ENCODE measurements at regions not wholly inside any gene's neighbourhood (a gene's known extent, or its start where the extent isn't known, plus 50 kb on each side); places are given as distances from the start of the nearest gene placed in this dataset.

DNA sequence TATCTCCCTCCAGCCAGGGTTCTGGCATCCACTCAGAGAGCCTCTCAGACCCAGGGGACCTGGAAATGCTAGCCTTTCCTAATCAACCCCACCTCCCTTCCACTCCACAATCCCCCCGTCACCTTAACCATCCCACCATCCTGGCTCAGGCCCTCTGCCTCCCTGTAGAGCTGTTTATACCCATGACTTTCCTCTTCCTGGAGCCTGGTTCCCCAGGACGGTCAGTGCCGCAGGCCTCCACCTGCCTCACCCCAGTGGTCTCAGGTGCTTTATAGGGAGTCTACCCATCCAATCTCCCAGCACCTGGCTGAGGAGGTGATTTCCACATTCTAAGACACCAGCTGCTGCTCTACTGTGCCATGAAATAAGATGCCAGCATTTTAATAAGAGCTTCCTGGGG is 1159.5 kb downstream of the TBC1D22A start:
- Histone ChIP-seq H3K27ac (replicated peaks) (no peak overlapping the region), H3K4me3 (replicated peaks; ENCODE audit: insufficient read depth, low read length) (no peak overlapping the region), H3K27me3 (ENCODE audit: insufficient read depth, poor library complexity, severe bottlenecking) (no peaks in the 10 kb centered on the region)
- no peak for DNase-seq (ENCODE audit: low read depth in 1 of 2, low spot score in 1 of 2)
- TF ChIP-seq GABPA (IDR thresholded peaks at IDR 0.05; ENCODE audit: low read depth) (no peak), SPI1 (IDR thresholded peaks at IDR 0.05; ENCODE audit: borderline replicate concordance, low read depth) (no peak), POLR2AphosphoS5 (IDR thresholded peaks at IDR 0.05; ENCODE audit: low read depth) (no peak)
- TF ChIP-seq, protein P1, sequence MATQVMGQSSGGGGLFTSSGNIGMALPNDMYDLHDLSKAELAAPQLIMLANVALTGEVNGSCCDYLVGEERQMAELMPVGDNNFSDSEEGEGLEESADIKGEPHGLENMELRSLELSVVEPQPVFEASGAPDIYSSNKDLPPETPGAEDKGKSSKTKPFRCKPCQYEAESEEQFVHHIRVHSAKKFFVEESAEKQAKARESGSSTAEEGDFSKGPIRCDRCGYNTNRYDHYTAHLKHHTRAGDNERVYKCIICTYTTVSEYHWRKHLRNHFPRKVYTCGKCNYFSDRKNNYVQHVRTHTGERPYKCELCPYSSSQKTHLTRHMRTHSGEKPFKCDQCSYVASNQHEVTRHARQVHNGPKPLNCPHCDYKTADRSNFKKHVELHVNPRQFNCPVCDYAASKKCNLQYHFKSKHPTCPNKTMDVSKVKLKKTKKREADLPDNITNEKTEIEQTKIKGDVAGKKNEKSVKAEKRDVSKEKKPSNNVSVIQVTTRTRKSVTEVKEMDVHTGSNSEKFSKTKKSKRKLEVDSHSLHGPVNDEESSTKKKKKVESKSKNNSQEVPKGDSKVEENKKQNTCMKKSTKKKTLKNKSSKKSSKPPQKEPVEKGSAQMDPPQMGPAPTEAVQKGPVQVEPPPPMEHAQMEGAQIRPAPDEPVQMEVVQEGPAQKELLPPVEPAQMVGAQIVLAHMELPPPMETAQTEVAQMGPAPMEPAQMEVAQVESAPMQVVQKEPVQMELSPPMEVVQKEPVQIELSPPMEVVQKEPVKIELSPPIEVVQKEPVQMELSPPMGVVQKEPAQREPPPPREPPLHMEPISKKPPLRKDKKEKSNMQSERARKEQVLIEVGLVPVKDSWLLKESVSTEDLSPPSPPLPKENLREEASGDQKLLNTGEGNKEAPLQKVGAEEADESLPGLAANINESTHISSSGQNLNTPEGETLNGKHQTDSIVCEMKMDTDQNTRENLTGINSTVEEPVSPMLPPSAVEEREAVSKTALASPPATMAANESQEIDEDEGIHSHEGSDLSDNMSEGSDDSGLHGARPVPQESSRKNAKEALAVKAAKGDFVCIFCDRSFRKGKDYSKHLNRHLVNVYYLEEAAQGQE (IDR thresholded peaks at IDR 0.05; ENCODE audit: insufficient replicate concordance, low read depth) = no peak
- TF ChIP-seq, protein P2, sequence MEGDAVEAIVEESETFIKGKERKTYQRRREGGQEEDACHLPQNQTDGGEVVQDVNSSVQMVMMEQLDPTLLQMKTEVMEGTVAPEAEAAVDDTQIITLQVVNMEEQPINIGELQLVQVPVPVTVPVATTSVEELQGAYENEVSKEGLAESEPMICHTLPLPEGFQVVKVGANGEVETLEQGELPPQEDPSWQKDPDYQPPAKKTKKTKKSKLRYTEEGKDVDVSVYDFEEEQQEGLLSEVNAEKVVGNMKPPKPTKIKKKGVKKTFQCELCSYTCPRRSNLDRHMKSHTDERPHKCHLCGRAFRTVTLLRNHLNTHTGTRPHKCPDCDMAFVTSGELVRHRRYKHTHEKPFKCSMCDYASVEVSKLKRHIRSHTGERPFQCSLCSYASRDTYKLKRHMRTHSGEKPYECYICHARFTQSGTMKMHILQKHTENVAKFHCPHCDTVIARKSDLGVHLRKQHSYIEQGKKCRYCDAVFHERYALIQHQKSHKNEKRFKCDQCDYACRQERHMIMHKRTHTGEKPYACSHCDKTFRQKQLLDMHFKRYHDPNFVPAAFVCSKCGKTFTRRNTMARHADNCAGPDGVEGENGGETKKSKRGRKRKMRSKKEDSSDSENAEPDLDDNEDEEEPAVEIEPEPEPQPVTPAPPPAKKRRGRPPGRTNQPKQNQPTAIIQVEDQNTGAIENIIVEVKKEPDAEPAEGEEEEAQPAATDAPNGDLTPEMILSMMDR (IDR thresholded peaks at IDR 0.05; ENCODE audit: insufficient read depth, low read length) = no peak

DNA sequence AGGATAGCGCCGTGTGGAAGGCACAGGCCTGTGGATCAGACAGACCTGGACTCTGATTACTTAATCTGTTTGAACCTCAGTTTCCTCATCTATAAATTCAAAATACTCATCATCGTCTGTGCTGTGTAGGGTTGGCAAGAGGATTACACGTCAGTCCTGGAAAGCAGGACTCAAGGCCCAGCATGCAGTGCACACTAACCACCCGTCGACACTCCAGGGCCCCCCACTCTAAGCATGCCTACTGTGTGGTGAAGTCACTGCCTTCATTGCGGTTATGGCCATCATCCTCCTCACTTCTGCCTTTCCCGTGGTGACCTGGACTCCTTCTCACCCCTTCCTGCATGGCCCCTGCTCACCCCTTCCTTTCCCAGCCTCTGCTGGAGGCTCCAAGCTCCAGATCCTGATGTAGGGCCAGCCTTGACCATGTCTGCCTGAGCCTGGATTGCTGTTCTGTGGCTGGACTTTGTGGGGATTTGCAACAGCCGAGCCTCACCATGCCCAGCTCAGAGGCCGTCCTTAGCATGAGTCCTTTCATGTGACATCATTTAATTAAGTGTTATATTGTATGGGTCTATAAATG is 1158.0 kb downstream of the TBC1D22A start:
- H3K27me3 ChIP-seq (ENCODE audit: insufficient read depth, poor library complexity, severe bottlenecking) = no peaks in the 10 kb centered on the region
- TF ChIP-seq POLR2AphosphoS5 (IDR thresholded peaks at IDR 0.05; ENCODE audit: low read depth) (no peak), SPI1 (IDR thresholded peaks at IDR 0.05; ENCODE audit: borderline replicate concordance, low read depth) (no peak)
- H3K27ac ChIP-seq (replicated peaks) = no peak overlapping the region
- no peak for DNase-seq (ENCODE audit: low read depth in 1 of 2, low spot score in 1 of 2)
- no peak overlapping the region for H3K4me3 ChIP-seq (replicated peaks; ENCODE audit: insufficient read depth, low read length)

DNA sequence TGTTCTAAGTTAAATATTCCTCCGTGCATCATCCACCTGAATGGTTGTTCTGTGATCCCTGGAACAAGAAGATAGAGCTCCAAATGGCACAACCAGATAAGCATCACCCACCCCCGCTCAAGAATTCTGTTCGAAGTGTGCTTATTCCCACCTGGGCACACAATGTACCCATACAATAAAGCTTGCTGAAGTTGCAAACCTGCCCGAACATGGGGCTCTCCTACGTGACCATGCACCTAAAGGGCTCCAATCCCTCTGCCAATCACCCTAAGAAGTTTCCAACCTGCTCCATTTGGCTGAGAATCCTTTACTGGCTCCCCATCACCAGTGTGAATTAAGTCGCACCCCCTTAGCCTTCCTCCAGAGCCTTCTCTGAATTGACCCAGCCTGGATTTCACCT is 1157.4 kb downstream of the TBC1D22A start:
- H3K4me3 ChIP-seq (replicated peaks; ENCODE audit: insufficient read depth, low read length) = no peak overlapping the region

GRCh38 chr22:47919001-47919441 is 1156.6 kb downstream of the TBC1D22A start:
- Histone ChIP-seq H3K27ac (replicated peaks) (no peak overlapping the region), H3K27me3 (ENCODE audit: insufficient read depth, poor library complexity, severe bottlenecking) (no peaks in the 10 kb centered on the region), H3K4me3 (replicated peaks; ENCODE audit: insufficient read depth, low read length) (no peak overlapping the region)
- TF ChIP-seq POLR2AphosphoS5 (IDR thresholded peaks at IDR 0.05; ENCODE audit: low read depth) = no peak
- no peak for TF ChIP-seq GABPA (IDR thresholded peaks at IDR 0.05; ENCODE audit: low read depth)
- TF ChIP-seq SPI1 (IDR thresholded peaks at IDR 0.05; ENCODE audit: borderline replicate concordance, low read depth) = no peak
- TF ChIP-seq, protein P1 (IDR thresholded peaks at IDR 0.05; ENCODE audit: insufficient replicate concordance, low read depth) = no peak
- TF ChIP-seq, protein P2 (IDR thresholded peaks at IDR 0.05; ENCODE audit: insufficient read depth, low read length) = no peak
- DNase-seq (ENCODE audit: low read depth in 1 of 2, low spot score in 1 of 2) = no peak

More for the DNA sequence above, 1157.4 kb downstream of the TBC1D22A start:
- no peaks in the 10 kb centered on the region for H3K27me3 ChIP-seq (ENCODE audit: insufficient read depth, poor library complexity, severe bottlenecking)
- TF ChIP-seq GABPA (IDR thresholded peaks at IDR 0.05; ENCODE audit: low read depth) (no peak), POLR2AphosphoS5 (IDR thresholded peaks at IDR 0.05; ENCODE audit: low read depth) (no peak), SPI1 (IDR thresholded peaks at IDR 0.05; ENCODE audit: borderline replicate concordance, low read depth) (no peak)
- TF ChIP-seq, protein P1 (IDR thresholded peaks at IDR 0.05; ENCODE audit: insufficient replicate concordance, low read depth) = no peak
- TF ChIP-seq, protein P2 (IDR thresholded peaks at IDR 0.05; ENCODE audit: insufficient read depth, low read length) = no peak
- DNase-seq (ENCODE audit: low read depth in 1 of 2, low spot score in 1 of 2) = no peak
- no peak overlapping the region for H3K27ac ChIP-seq (replicated peaks)

Measured in HL-60 (cell line).